Activated T-helper 1 cell treated with anti-CD3 and anti-CD28 coated beads, Interleukin-12 subunit alpha, Interleukin-12 subunit beta, Interleukin-2, Interleukin-4 antibody, amounts not matched to agents 30 ng/mL and 10 ng/mL and 1 ng/mL, durations not matched to agents 14 hours and 24 hours and 36 hours (primary cell): ENCODE measurements at regions not wholly inside any gene's neighbourhood (a gene's known extent, or its start where the extent isn't known, plus 50 kb on each side); places are given as distances from the start of the nearest gene placed in this dataset.

Experiments used
- DNase-seq: peaks from one replicate; pipeline ENCODE4 v3.0.0; 2021; ENCODE audit warnings: low spot score
- H3K27ac Mint-ChIP-seq: one replicate; pipeline ENCODE4 v1.8.0; 2021; ENCODE audit warnings: mild to moderate bottlenecking, mixed read lengths
- H3K27me3 Mint-ChIP-seq: one replicate; pipeline ENCODE4 v1.8.0; 2022; ENCODE audit warnings: mild to moderate bottlenecking, moderate library complexity, mixed read lengths; ENCODE audit not compliant: insufficient read depth
- H3K36me3 Mint-ChIP-seq: one replicate; pipeline ENCODE4 v1.8.0; 2021; ENCODE audit warnings: low read depth, mixed read lengths
- H3K4me1 Mint-ChIP-seq: one replicate; pipeline ENCODE4 v1.8.0; 2021; ENCODE audit warnings: low read depth, mixed read lengths
- H3K4me3 Mint-ChIP-seq: one replicate; pipeline ENCODE4 v1.8.0; 2021; ENCODE audit warnings: mild to moderate bottlenecking, moderate library complexity, mixed read lengths
- H3K9me3 Mint-ChIP-seq: one replicate; pipeline ENCODE4 v1.8.0; 2021; ENCODE audit warnings: mixed read lengths
- intact Hi-C: fragments of 100-400 bp; cut with micrococcal nuclease; formaldehyde crosslinking; loops from one replicate; pipeline ENCODE4 v1.15.1; 2024

DNA sequence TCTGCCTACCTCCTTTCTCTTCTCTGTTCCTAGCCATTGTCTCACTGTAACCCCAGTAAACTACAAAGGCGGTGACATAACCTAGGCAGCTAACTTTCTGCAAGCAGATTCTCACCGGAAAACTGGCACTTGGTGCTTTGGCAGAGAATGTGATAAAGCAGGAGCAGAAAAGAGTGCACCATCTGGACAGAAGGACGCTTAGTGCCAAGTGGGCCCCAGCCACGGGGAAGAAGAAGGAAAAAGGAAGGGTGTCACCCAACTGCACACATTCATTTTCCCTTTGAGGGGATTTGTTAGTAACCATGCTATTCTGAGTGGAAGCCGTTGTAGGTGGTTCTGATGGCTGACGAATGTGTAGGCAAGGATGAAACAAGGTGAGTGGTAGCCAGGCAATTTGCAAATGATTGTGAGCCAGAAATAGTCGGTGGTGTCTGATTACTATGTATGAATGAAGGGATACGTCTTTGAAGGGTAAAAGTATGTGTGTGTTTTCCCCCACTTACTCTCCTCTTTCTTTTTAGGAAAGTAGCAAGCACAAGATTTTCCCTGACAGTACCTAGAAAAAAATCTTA is 148.3 kb upstream of the STXBP5 start:
- Mint-ChIP-seq H3K4me3 (peak overlapping the region; percentile 27), H3K9me3 (no peaks in the 10 kb centered on the region), H3K4me1 (peaks cover 12% of the 10 kb centered on the region), H3K27ac (peak overlapping the region; percentile 64), H3K27me3 (peaks cover 2% of the 10 kb centered on the region), H3K36me3 (no peaks in the 10 kb centered on the region)
- DNase-seq, result no peak
- intact Hi-C loops, result loop anchor here (5.0 kb wide), 1 partner anchor 204 kb away; no protein-coding TSS in a partner anchor

DNA sequence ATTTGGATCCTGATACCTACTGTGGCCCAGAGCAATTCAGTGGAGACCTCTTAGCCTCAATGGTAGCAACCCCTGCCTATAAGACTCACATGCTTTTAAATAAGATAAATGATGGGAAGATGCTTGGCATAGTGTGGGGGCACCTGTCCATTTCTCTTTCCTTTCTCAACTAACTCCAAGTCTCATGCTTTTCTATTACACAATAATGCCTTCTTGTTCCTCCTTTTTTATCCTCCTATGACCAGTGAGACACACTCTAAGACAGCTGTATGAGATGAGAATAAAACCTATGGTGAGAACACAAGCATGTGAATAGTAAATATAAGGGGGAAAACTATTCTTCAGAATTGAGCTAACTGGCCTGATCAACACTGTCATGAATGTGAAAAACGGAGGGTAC is 147.0 kb upstream of the STXBP5 start:
- H3K4me1 Mint-ChIP-seq, result peaks cover 12% of the 10 kb centered on the region
- no peak overlapping the region for H3K4me3 Mint-ChIP-seq
- intact Hi-C loops, result loop anchor here (5.0 kb wide), 1 partner anchor 205 kb away; no protein-coding TSS in a partner anchor
- H3K27ac Mint-ChIP-seq, result no peak overlapping the region
- no peaks in the 10 kb centered on the region for H3K9me3 Mint-ChIP-seq
- peaks cover 2% of the 10 kb centered on the region for H3K27me3 Mint-ChIP-seq
- no peak for DNase-seq
- H3K36me3 Mint-ChIP-seq, result no peaks in the 10 kb centered on the region

DNA sequence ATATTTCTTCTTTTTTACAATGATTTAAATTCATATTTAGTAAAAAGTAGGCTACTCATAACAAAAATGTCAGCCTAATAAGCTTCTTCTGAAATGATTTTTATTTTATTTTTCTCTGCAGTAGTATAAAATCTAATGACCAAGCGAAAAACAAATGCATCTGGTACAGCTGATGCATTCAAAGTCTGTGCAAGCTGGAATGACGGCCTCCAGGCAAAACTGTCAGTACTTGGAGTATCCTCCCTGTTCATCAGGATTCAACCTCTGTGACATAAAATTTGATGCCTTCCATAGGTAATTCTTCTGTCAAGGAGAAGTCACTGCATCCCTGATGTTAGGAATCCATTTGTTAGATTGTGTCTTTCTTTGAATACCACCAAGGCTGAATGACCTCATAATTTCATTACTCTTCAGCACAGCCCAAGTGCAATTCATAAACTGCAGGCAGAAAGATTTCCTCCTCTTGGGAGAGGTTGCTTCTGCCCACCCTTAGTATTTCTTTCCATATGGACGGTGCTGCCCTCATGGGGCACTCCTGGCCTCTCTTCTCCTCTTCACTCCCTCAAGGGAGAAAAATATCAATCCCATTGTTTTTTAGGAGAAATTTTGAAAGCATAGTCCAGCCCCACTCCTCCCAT is 146.4 kb upstream of the STXBP5 start:
- Mint-ChIP-seq H3K27ac (no peak overlapping the region), H3K36me3 (no peaks in the 10 kb centered on the region), H3K4me3 (no peak overlapping the region), H3K4me1 (peaks cover 12% of the 10 kb centered on the region), H3K27me3 (peaks cover 2% of the 10 kb centered on the region), H3K9me3 (no peaks in the 10 kb centered on the region)
- intact Hi-C loops, result loop anchor here (5.0 kb wide), 1 partner anchor 206 kb away; no protein-coding TSS in a partner anchor
- DNase-seq, result no peak

DNA sequence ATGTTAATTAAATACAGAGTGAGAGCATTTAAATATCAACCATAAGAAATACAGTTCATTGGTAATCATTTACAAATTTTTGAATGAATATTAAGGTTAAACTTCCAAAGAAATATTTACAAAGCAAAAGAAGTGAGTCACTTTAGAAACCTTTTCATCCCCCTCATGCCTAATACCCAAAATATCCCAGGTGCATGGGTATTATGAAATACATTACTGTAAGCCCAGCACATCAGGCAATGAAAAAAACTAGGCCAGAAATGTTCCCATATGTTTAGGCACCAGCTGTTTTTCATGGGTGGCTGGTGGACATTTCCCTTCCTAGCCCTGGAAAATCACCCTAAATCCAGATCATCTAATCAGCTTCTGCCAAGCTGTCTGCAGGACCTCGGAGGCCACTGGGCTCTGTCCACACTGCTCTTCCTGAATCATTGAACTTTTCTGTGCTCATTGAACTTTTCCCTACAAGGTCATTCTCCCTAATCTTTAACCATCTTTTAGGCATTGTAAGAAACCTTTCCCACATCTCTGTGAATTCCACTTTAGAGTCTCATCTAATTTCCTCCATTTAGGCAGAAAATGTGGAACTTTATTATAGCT is 145.3 kb upstream of the STXBP5 start:
- Mint-ChIP-seq H3K4me1 (peaks cover 16% of the 10 kb centered on the region), H3K4me3 (no peak overlapping the region), H3K36me3 (peaks cover 4% of the 10 kb centered on the region), H3K27me3 (peaks cover 2% of the 10 kb centered on the region), H3K9me3 (no peaks in the 10 kb centered on the region), H3K27ac (no peak overlapping the region)
- intact Hi-C loops, result loop anchor here (5.0 kb wide), 1 partner anchor 207 kb away; no protein-coding TSS in a partner anchor
- DNase-seq, result no peak

DNA sequence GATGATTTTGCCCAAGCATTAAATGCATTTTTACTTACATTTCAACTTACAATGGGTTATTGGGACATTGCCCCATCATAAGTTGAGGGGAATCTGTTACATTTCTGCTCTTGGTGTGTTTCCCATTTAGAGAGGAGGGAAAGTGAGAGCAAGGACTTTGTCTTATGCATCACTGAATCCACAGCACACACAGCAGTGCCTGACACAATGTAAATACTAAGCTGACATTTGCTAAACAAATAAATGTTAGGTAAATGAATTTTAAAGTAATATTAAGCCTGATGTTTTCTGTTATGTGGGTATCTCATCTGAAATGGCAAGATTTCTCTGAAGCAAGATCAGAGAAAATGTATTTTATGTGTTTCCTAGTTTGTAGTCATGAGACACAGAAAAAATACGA is 143.6 kb upstream of the STXBP5 start:
- intact Hi-C loops, result no loop called here
- peaks cover 6% of the 10 kb centered on the region for H3K9me3 Mint-ChIP-seq
- H3K27me3 Mint-ChIP-seq, result no peaks in the 10 kb centered on the region
- DNase-seq, result no peak
- H3K36me3 Mint-ChIP-seq, result peaks cover 8% of the 10 kb centered on the region
- H3K27ac Mint-ChIP-seq, result no peak overlapping the region
- H3K4me3 Mint-ChIP-seq, result no peak overlapping the region
- H3K4me1 Mint-ChIP-seq, result peaks cover 24% of the 10 kb centered on the region

DNA sequence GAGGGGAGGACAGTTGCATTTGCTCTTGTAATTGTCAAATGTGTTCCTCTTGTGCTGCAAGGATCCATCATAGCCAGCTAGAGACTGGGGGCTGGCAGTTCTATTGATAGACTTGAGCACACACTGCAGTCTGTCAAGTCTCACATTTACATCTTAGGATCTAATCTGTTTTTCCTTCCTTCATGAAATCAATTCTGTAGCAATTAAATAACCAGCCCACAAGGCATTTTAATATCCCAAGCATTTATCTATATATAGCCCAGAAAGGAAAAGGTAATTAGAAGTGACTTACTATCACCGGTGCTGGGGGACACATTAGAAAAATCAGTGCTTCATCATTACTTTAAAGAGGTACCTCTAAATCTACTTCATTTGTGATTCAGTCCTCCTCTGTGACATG is 143.0 kb upstream of the STXBP5 start:
- Mint-ChIP-seq H3K27ac (no peak overlapping the region), H3K4me1 (peaks cover 20% of the 10 kb centered on the region), H3K9me3 (peaks cover 8% of the 10 kb centered on the region), H3K36me3 (peaks cover 8% of the 10 kb centered on the region), H3K27me3 (no peaks in the 10 kb centered on the region), H3K4me3 (no peak overlapping the region)
- no peak for DNase-seq
- intact Hi-C loops, result no loop called here

DNA sequence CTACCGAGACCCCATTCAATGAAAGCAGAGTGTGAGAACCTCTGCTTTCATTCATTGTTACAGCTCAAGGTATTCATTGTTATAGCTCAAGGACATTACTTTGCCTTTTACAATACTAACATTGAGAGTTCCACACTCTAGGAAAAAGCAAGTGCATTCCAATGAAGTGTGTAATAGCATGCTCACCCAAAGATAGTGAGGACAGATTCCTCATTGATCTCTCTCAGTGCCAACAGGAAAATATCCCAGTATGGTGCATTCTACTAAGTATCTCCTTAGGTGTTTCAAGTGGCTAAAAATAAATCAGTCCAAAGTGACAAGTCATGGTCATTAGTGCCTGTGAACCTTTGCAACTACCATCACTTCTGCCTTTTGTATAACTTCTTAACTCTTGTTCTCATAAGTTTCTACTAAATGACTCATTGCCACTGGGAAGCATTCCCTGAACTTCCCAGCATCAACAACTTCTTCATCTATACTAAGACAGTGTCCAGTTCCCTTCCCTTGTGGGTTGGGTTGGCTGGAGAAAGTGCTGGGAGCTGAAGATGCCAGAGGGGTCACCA is 140.7 kb upstream of the STXBP5 start:
- H3K27ac Mint-ChIP-seq, result no peak overlapping the region
- H3K4me3 Mint-ChIP-seq, result no peak overlapping the region
- no peak for DNase-seq
- intact Hi-C loops, result no loop called here
- peaks cover 10% of the 10 kb centered on the region for H3K36me3 Mint-ChIP-seq
- no peaks in the 10 kb centered on the region for H3K27me3 Mint-ChIP-seq
- H3K9me3 Mint-ChIP-seq, result peaks cover 12% of the 10 kb centered on the region
- H3K4me1 Mint-ChIP-seq, result peaks cover 18% of the 10 kb centered on the region

DNA sequence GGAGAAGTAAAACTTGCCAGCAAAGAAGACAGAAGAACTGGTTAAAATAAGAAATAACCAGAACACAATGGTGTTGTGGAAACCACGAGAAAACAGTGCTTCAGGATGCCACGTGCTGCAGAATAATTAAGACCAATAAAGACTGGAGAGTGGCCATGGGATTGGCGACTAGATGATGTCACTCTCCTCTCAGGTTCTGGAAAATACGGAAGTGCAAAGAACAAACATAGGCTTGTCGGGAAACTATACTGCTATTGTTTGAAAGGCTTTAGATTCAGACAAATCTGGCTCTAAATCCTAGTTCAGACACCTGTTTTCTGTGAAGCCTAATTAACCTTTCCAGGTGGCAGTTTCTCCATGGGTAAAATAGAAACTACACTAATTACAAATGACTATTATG is 138.4 kb upstream of the STXBP5 start:
- Mint-ChIP-seq H3K9me3 (peaks cover 13% of the 10 kb centered on the region), H3K4me1 (peaks cover 18% of the 10 kb centered on the region), H3K4me3 (no peak overlapping the region), H3K36me3 (peaks cover 10% of the 10 kb centered on the region), H3K27me3 (no peaks in the 10 kb centered on the region), H3K27ac (no peak overlapping the region)
- no peak for DNase-seq
- intact Hi-C loops, result no loop called here

DNA sequence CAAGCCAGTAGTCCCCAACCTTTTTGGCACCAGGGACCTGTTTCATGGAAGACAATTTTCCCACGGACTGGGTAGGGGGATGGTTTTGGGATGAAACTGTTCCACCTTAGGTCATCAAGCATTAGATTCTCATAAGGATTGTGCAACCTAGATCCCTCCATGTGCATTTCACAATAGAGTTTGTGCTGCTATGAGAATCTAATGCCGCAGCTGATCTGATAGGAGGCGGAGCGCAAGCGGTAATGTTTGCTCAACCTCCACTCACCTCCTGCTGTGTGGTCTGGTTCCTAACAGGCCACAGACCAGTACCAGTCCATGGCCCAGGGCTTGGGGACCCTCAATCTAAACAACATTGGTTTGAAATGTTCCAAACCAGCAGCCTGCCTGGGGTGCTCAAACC is 137.0 kb upstream of the STXBP5 start:
- intact Hi-C loops, result no loop called here
- Mint-ChIP-seq H3K36me3 (peaks cover 10% of the 10 kb centered on the region), H3K4me1 (peaks cover 18% of the 10 kb centered on the region), H3K27me3 (no peaks in the 10 kb centered on the region), H3K4me3 (no peak overlapping the region), H3K27ac (no peak overlapping the region), H3K9me3 (peaks cover 13% of the 10 kb centered on the region)
- DNase-seq, result no peak

DNA sequence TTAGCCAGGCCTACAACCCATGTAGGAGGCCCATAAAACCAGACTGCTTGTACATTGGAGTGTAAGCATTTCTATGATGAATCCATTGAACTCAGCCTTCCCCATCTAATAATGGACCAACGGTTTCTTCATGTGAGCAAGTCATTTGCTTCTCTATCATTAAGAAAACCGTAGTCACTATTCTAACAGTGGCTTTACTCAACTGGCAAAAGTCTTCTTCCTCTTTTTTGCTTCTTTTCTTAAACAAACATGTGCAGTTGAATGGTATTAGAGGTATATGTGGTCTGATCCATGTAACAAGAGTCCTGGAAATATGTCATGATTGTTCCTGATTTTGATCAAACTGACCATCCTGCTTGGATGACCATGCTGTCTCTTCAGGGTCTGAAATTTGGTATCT is 132.4 kb upstream of the STXBP5 start:
- intact Hi-C loops, result no loop called here
- peaks cover 1% of the 10 kb centered on the region for H3K36me3 Mint-ChIP-seq
- H3K4me3 Mint-ChIP-seq, result no peak overlapping the region
- no peak for DNase-seq
- H3K27me3 Mint-ChIP-seq, result no peaks in the 10 kb centered on the region
- no peaks in the 10 kb centered on the region for H3K4me1 Mint-ChIP-seq
- no peak overlapping the region for H3K27ac Mint-ChIP-seq
- H3K9me3 Mint-ChIP-seq, result peaks cover 5% of the 10 kb centered on the region

DNA sequence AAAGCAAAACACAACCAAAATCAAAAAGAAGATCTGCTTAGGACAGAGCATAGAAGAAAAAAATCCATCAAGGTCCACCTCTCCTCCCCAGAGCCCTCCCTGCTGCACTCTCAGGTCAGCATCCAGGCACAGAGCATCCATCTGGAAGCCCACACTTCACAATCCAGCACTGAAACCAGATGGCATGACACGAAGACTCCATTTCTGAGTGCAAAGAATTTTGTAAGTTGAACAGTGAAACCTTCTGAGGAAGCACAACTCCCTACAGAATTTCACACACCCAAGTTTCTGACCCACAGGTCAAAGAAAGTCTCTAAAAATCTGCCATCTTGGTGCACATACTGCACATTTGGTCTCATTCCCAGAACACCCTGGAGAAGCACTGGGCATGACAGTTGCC is 128.8 kb upstream of the STXBP5 start:
- Mint-ChIP-seq H3K4me1 (no peaks in the 10 kb centered on the region), H3K9me3 (no peaks in the 10 kb centered on the region), H3K36me3 (no peaks in the 10 kb centered on the region), H3K27me3 (no peaks in the 10 kb centered on the region), H3K4me3 (no peak overlapping the region), H3K27ac (no peak overlapping the region)
- no peak for DNase-seq
- intact Hi-C loops, result no loop called here

DNA sequence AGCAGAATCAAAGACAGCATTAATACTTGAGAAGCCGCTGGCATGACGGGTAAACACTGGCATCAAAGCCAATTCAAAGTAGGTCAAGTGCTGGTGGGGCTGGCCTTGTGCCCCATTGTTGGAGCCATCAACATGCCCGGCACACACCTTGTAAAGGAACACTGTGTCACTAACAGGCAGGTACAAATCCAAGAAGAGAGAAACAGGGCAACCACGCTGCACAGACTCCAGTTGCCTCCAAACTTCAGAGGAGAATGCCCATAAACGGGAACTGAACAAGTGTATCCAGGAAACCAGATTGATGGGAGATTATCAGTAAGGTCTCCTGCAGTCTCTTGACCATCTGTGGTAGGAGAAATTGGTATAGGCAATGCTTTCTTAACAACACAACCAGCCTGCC is 127.0 kb upstream of the STXBP5 start:
- intact Hi-C loops, result no loop called here
- H3K27ac Mint-ChIP-seq, result no peak overlapping the region
- no peaks in the 10 kb centered on the region for H3K27me3 Mint-ChIP-seq
- no peaks in the 10 kb centered on the region for H3K4me1 Mint-ChIP-seq
- no peak for DNase-seq
- no peaks in the 10 kb centered on the region for H3K36me3 Mint-ChIP-seq
- no peaks in the 10 kb centered on the region for H3K9me3 Mint-ChIP-seq
- H3K4me3 Mint-ChIP-seq, result no peak overlapping the region

DNA sequence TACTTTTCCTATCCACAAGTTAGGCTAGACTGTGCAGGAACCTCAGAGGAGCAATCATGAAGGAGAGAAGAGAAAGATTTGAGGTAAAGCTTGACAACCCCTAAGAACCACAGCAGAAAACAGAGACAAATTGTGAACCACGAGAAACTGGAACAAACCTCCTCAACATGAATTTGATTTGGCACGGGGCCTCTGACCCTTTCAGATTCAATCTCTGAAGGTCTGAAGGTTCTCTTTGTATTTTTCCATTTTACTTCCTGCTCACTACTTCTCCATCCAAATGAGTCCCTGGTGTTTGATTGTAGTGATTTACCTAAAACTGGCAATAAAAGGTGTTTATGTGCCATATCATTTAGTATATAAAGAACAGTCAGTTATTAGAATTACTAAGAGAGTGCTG is 126.1 kb upstream of the STXBP5 start:
- intact Hi-C loops, result no loop called here
- H3K27ac Mint-ChIP-seq, result no peak overlapping the region
- no peaks in the 10 kb centered on the region for H3K4me1 Mint-ChIP-seq
- H3K9me3 Mint-ChIP-seq, result no peaks in the 10 kb centered on the region
- H3K27me3 Mint-ChIP-seq, result no peaks in the 10 kb centered on the region
- no peak for DNase-seq
- H3K36me3 Mint-ChIP-seq, result no peaks in the 10 kb centered on the region
- no peak overlapping the region for H3K4me3 Mint-ChIP-seq
